Hepatocyte (in vitro differentiated cells): ENCODE measurements at regions not wholly inside any gene's neighbourhood (a gene's known extent, or its start where the extent isn't known, plus 50 kb on each side); places are given as distances from the start of the nearest gene placed in this dataset.

Source experiments
- DNase-seq: peaks from one replicate; pipeline ENCODE4 v3.0.0-alpha.2; 2016; ENCODE audit warnings: low spot score
- H2AFZ ChIP-seq: fragments of 200-600 bp; sonication (generic); 2 replicates; pipeline ENCODE4 v1.6.0; 2016; ENCODE audit warnings: antibody characterized with exemption, mild to moderate bottlenecking
- H3K27ac ChIP-seq: fragments of 200-600 bp; sonication (generic); 2 replicates; pipeline ENCODE4 v1.5.1; 2016; ENCODE audit warnings: mild to moderate bottlenecking
- H3K27me3 ChIP-seq: fragments of 200-600 bp; sonication (generic); 2 replicates; pipeline ENCODE4 v1.6.1; 2016
- H3K36me3 ChIP-seq: fragments of 200-600 bp; sonication (generic); replicated peaks from 2 replicates; pipeline ENCODE4 v1.5.1; 2016; ENCODE audit warnings: low read depth; ENCODE audit not compliant: insufficient read depth
- H3K4me1 ChIP-seq: fragments of 200-600 bp; sonication (generic); 2 replicates; pipeline ENCODE4 v1.5.1; 2016; ENCODE audit warnings: mild to moderate bottlenecking, moderate library complexity; ENCODE audit not compliant: insufficient read depth
- H3K4me2 ChIP-seq: fragments of 200-600 bp; sonication (generic); 2 replicates; pipeline ENCODE4 v1.6.0; 2016
- H3K4me3 ChIP-seq: fragments of 200-600 bp; sonication (generic); 2 replicates; pipeline ENCODE4 v1.5.1; 2016; ENCODE audit warnings: mild to moderate bottlenecking
- H3K79me2 ChIP-seq: fragments of 200-600 bp; sonication (generic); 2 replicates; pipeline ENCODE4 v1.6.0; 2017; ENCODE audit warnings: mild to moderate bottlenecking
- H3K9me2 ChIP-seq: fragments of 200-600 bp; sonication (generic); replicated peaks from 2 replicates; pipeline ENCODE4 v1.6.0; 2017; ENCODE audit warnings: mild to moderate bottlenecking; ENCODE audit not compliant: insufficient read depth
- H3K9me3 ChIP-seq: fragments of 200-600 bp; sonication (generic); 2 replicates; pipeline ENCODE4 v1.5.1; 2016; ENCODE audit warnings: low read depth, mild to moderate bottlenecking
- H4K20me1 ChIP-seq: fragments of 200-600 bp; sonication (generic); 2 replicates; pipeline ENCODE4 v1.6.0; 2016; ENCODE audit warnings: mild to moderate bottlenecking; ENCODE audit not compliant: insufficient read depth, poor library complexity, severe bottlenecking
- CTCF ChIP-seq: fragments of 200-600 bp; sonication (generic); IDR thresholded peaks from 2 replicates; pipeline ENCODE4 v1.5.1; 2016; ENCODE audit warnings: antibody characterized with exemption, mild to moderate bottlenecking; ENCODE audit not compliant: poor library complexity
- EZH2 ChIP-seq: fragments of 200-600 bp; sonication (generic); IDR thresholded peaks from 2 replicates; pipeline ENCODE4 v1.6.1; 2016; ENCODE audit warnings: antibody characterized with exemption, mild to moderate bottlenecking, borderline replicate concordance
- EZH2phosphoT487 ChIP-seq: fragments of 200-600 bp; sonication (generic); IDR thresholded peaks from one replicate; pipeline ENCODE4 v1.6.1; 2018; ENCODE audit warnings: antibody characterized with exemption, mild to moderate bottlenecking, low read depth, moderate library complexity; ENCODE audit not compliant: unreplicated experiment, severe bottlenecking
- WGBS: methylation state at CpG from one replicate; pipeline ENCODE4 v1.1.6; 2016; ENCODE audit warnings: low lambda C conversion rate; ENCODE audit errors: missing lambda C conversion rate; 5-methylcytosine and 5-hydroxymethylcytosine counted together

- H3K27ac ChIP-seq: no peak overlapping the region
- H3K4me3 ChIP-seq: no peak overlapping the region
- H2AFZ ChIP-seq: no peak overlapping the region
- no peaks in the 10 kb centered on the region for H3K36me3 ChIP-seq
- H3K9me3 ChIP-seq: no peaks in the 10 kb centered on the region
- no peaks in the 10 kb centered on the region for H3K27me3 ChIP-seq
- H3K9me2 ChIP-seq: no peaks in the 10 kb centered on the region
- 88% methylated on average over 1 of the region's 1 CpG for WGBS
- TF ChIP-seq CTCF: no peak
- H4K20me1 ChIP-seq: no peaks in the 10 kb centered on the region
- H3K4me2 ChIP-seq: no peak overlapping the region
- H3K79me2 ChIP-seq: no peaks in the 10 kb centered on the region
- DNase-seq: no peak
- no peaks in the 10 kb centered on the region for H3K4me1 ChIP-seq
Observed at GRCh38 chr3:18264853-18265252, 160.3 kb downstream of the SATB1 start.

- no peak overlapping the region for H2AFZ ChIP-seq
- no peak for DNase-seq
- TF ChIP-seq EZH2 (no peak), CTCF (no peak), EZH2phosphoT487 (no peak)
- no peak overlapping the region for H3K27ac ChIP-seq
- no peaks in the 10 kb centered on the region for H3K4me1 ChIP-seq
- H4K20me1 ChIP-seq: no peaks in the 10 kb centered on the region
- no peaks in the 10 kb centered on the region for H3K9me2 ChIP-seq
- H3K4me3 ChIP-seq: no peak overlapping the region
- no peak overlapping the region for H3K4me2 ChIP-seq
- WGBS: 85% methylated on average over 2 of the region's 2 CpGs
- no peaks in the 10 kb centered on the region for H3K27me3 ChIP-seq
- no peaks in the 10 kb centered on the region for H3K79me2 ChIP-seq
- no peaks in the 10 kb centered on the region for H3K36me3 ChIP-seq
- no peaks in the 10 kb centered on the region for H3K9me3 ChIP-seq
Observed at GRCh38 chr3:18264361-18264760, 160.8 kb downstream of the SATB1 start.

- no peaks in the 10 kb centered on the region for H3K79me2 ChIP-seq
- no peak overlapping the region for H3K4me2 ChIP-seq
- no peak for DNase-seq
- H3K9me3 ChIP-seq: no peaks in the 10 kb centered on the region
- no peaks in the 10 kb centered on the region for H3K9me2 ChIP-seq
- H4K20me1 ChIP-seq: no peaks in the 10 kb centered on the region
- no peak overlapping the region for H3K4me3 ChIP-seq
- H3K36me3 ChIP-seq: no peaks in the 10 kb centered on the region
- WGBS: 97% methylated on average over 7 of the region's 7 CpGs
- no peak overlapping the region for H2AFZ ChIP-seq
- no peak overlapping the region for H3K27ac ChIP-seq
- H3K27me3 ChIP-seq: no peaks in the 10 kb centered on the region
- H3K4me1 ChIP-seq: no peaks in the 10 kb centered on the region
- TF ChIP-seq EZH2phosphoT487: no peak
- no peak for TF ChIP-seq CTCF
- TF ChIP-seq EZH2: no peak
Observed at GRCh38 chr3:18258492-18258891, 166.6 kb downstream of the SATB1 start.

GRCh38 chr3:18252578-18252977, 172.6 kb downstream of the SATB1 start:
- Histone ChIP-seq H3K27me3 (no peaks in the 10 kb centered on the region), H3K79me2 (no peaks in the 10 kb centered on the region), H3K4me3 (no peak overlapping the region), H3K4me1 (no peaks in the 10 kb centered on the region), H3K27ac (no peak overlapping the region), H3K36me3 (no peaks in the 10 kb centered on the region), H3K4me2 (no peak overlapping the region), H3K9me2 (no peaks in the 10 kb centered on the region), H2AFZ (no peak overlapping the region), H3K9me3 (no peaks in the 10 kb centered on the region), H4K20me1 (no peaks in the 10 kb centered on the region)
- no peak for DNase-seq
- 88% methylated on average over 4 of the region's 4 CpGs for WGBS
- TF ChIP-seq EZH2phosphoT487: no peak
- TF ChIP-seq CTCF: no peak
- TF ChIP-seq EZH2: no peak
